SK-N-SH treated with all-trans-retinoic acid at 6 μM for 48 hours (cell line): ENCODE measurements at regions not wholly inside any gene's neighbourhood (a gene's known extent, or its start where the extent isn't known, plus 50 kb on each side); places are given as distances from the start of the nearest gene placed in this dataset.

Source experiments
- CSDC2 ChIP-seq: fragments of 250-450 bp; sonication (Bioruptor Pico); IDR thresholded peaks from 2 replicates; pipeline ENCODE4 v1.5.0; 2020; ENCODE audit warnings: mild to moderate bottlenecking, moderate library complexity
- CSRNP3 ChIP-seq: fragments of 250-450 bp; sonication (Bioruptor Pico); IDR thresholded peaks from 2 replicates; pipeline ENCODE4 v1.5.1; 2021; ENCODE audit warnings: mild to moderate bottlenecking, moderate library complexity
- OSR1 ChIP-seq: fragments of 250-450 bp; sonication (Bioruptor Pico); IDR thresholded peaks from 2 replicates; pipeline ENCODE4 v1.8.0; 2022; ENCODE audit warnings: moderate library complexity, mild to moderate bottlenecking, inconsistent platforms
- PATZ1 ChIP-seq: fragments of 250-450 bp; sonication (Bioruptor Pico); IDR thresholded peaks from 2 replicates; pipeline ENCODE4 v1.8.0; 2020; ENCODE audit warnings: mild to moderate bottlenecking, moderate library complexity, borderline replicate concordance
- RARB ChIP-seq: fragments of 250-450 bp; sonication (Bioruptor Pico); IDR thresholded peaks from 2 replicates; pipeline ENCODE4 v1.8.0; 2021; ENCODE audit warnings: mild to moderate bottlenecking, moderate library complexity
- SNAI2 ChIP-seq: fragments of 250-450 bp; sonication (Bioruptor Pico); IDR thresholded peaks from 2 replicates; pipeline ENCODE4 v1.5.0; 2020; ENCODE audit warnings: mild to moderate bottlenecking, moderate library complexity
- TCF4 ChIP-seq: fragments of 250-450 bp; sonication (Bioruptor Pico); IDR thresholded peaks from 2 replicates; pipeline ENCODE4 v1.8.0; 2021; ENCODE audit warnings: mild to moderate bottlenecking, moderate library complexity, borderline replicate concordance
- ZFP3 ChIP-seq: fragments of 250-450 bp; sonication (Bioruptor Pico); IDR thresholded peaks from 2 replicates; pipeline ENCODE4 v1.5.0; 2020; ENCODE audit warnings: mild to moderate bottlenecking, moderate library complexity
- ZNF565 ChIP-seq: fragments of 450-650 bp; formaldehyde crosslinking; conservative IDR thresholded peaks from 2 replicates; pipeline ENCODE4 v1.5.0; 2020; ENCODE audit warnings: low read depth, mild to moderate bottlenecking, moderate library complexity

GRCh38 chr4:61085534-61085933 is 114.6 kb upstream of the ADGRL3 start:
- TF ChIP-seq CSRNP3 (CRISPR knock-in tag) (no peak), PATZ1 (CRISPR knock-in tag) (no peak), RARB (no peak), TCF4 (no peak), ZFP3 (CRISPR knock-in tag) (no peak), OSR1 (CRISPR knock-in tag) (no peak), CSDC2 (no peak), SNAI2 (no peak), ZNF565 (CRISPR knock-in tag) (no peak)
